Kidney epithelial cell (primary cell): ENCODE measurements at regions not wholly inside any gene's neighbourhood (a gene's known extent, or its start where the extent isn't known, plus 50 kb on each side); places are given as distances from the start of the nearest gene placed in this dataset.

Source experiments
- DNase-seq: peaks from one replicate; pipeline ENCODE4 v3.0.0-alpha.2; 2010; ENCODE audit warnings: low read depth
- H3K27me3 ChIP-seq: 2 replicates; pipeline ENCODE4 v1.6.0; 2011; ENCODE audit warnings: low read length; ENCODE audit not compliant: control insufficient read depth, insufficient read depth
- H3K36me3 ChIP-seq: 2 replicates; pipeline ENCODE4 v1.5.1; 2011; ENCODE audit warnings: low read length; ENCODE audit not compliant: control insufficient read depth, insufficient read depth
- H3K4me3 ChIP-seq: 2 replicates; pipeline ENCODE4 v1.5.1; 2011; ENCODE audit warnings: low read depth, mild to moderate bottlenecking, control low read depth, low read length
- TF ChIP-seq, protein P1 (sequence below): IDR thresholded peaks from 2 replicates; pipeline ENCODE4 v1.5.1; 2011; ENCODE audit warnings: mild to moderate bottlenecking, moderate library complexity, low read length, control low read depth, inconsistent platforms; ENCODE audit not compliant: insufficient read depth, poor library complexity, severe bottlenecking

DNA sequence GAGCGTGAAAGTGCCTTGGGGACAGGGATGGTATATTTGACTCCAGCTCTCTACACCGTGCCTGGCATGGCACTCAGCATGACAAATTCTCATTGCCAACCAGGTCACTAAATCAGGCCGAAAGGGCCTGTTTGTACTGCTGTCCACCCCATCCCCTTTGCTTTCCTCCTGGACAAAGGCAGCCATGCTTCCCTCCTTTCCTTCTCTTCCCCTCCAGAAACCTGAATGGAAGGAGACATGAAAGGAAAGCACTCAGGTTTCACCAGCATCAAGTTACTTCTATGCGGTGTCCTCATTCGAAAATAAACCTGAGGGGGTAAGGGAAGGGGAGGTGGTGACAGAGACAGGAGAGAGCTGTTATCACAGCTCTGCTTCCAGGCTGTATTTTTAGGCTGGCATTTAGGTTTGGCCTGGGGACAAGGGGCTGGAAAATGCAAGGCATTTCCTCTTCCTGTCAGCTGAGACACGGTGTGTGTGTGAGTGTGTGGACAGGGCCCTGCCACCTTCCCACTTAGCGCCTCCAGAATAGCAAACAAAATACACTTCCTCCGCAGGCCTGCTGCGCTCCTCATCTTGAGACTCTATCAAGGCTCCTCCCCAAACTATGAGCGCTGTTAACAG is 79.9 kb upstream of the COL13A1 start:
- TF ChIP-seq, protein P1, sequence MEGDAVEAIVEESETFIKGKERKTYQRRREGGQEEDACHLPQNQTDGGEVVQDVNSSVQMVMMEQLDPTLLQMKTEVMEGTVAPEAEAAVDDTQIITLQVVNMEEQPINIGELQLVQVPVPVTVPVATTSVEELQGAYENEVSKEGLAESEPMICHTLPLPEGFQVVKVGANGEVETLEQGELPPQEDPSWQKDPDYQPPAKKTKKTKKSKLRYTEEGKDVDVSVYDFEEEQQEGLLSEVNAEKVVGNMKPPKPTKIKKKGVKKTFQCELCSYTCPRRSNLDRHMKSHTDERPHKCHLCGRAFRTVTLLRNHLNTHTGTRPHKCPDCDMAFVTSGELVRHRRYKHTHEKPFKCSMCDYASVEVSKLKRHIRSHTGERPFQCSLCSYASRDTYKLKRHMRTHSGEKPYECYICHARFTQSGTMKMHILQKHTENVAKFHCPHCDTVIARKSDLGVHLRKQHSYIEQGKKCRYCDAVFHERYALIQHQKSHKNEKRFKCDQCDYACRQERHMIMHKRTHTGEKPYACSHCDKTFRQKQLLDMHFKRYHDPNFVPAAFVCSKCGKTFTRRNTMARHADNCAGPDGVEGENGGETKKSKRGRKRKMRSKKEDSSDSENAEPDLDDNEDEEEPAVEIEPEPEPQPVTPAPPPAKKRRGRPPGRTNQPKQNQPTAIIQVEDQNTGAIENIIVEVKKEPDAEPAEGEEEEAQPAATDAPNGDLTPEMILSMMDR = no peak
- no peak overlapping the region for H3K4me3 ChIP-seq
- no peaks in the 10 kb centered on the region for H3K36me3 ChIP-seq
- peaks cover 5% of the 10 kb centered on the region for H3K27me3 ChIP-seq
- DNase-seq = no peak

DNA sequence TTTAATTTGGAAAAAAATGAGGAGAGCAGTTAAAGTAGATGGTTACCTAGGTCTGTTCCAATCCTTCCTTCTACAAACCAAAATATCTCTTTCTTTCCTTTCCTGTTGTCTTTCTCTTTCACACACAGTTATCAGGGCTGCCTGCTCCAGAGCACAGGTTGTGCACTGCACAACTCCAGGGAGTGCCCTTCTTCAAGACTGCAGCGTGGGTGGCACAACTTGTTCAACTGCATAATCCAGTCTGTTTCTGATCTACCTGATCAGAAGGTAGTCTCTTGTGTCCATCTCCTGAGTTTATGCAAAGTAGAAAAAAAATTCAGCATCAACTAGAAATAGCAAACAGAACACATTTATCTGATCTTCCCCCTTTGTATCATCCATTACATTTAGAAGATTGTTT is 78.1 kb upstream of the COL13A1 start:
- H3K36me3 ChIP-seq = no peaks in the 10 kb centered on the region
- peaks cover 5% of the 10 kb centered on the region for H3K27me3 ChIP-seq
- DNase-seq = no peak
- no peak overlapping the region for H3K4me3 ChIP-seq
- TF ChIP-seq, protein P1 = no peak

DNA sequence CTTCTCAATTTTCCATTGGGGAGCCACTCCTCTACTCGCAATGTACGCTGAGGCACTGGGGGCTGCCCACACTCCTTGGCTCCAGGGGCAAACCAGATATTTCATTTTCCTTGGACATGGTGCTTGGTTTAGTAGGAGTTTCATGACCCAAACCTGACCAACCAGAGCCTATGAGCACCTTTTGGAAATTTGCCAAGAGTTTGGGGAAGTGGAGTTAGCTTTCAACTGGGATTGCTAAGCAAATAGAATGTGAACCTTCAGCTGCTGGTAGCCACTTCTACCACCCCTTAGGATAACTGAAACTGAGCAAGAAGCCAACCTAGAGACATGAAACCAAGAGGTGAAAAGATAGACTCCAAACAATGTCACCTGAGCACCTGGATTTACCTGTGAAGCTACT is 74.9 kb upstream of the COL13A1 start:
- Histone ChIP-seq H3K27me3 (peaks cover 5% of the 10 kb centered on the region), H3K4me3 (no peak overlapping the region), H3K36me3 (no peaks in the 10 kb centered on the region)
- no peak for DNase-seq
- TF ChIP-seq, protein P1 = no peak

DNA sequence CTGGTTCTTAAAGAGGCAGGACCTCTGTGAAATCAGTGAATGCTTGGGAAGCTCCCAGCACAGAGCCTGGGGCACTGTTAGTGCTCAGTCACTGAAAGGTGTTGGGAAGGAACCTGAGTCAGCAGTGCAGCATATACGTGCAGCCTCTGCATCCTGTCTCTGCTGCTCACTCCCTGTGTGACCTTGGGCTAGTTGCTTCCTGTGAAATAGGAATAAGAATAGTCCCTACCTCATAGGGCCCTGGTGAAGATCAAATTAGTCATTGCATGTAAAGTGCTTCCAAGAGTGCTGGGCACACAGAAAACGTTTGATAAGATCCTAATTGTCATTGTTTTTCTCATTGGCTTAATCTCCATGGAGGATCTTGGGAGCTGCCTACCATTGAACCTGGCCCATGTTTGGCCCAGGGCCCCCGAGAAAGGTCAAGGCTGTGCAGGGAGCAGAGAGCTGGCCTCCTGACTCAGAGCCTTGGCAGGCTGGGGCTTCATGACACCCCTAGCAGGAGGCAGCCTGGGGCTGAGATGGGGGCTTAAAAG is 73.3 kb upstream of the COL13A1 start:
- TF ChIP-seq, protein P1 = no peak
- no peak overlapping the region for H3K4me3 ChIP-seq
- no peaks in the 10 kb centered on the region for H3K36me3 ChIP-seq
- H3K27me3 ChIP-seq = peaks cover 5% of the 10 kb centered on the region
- DNase-seq = peak; percentile 59

DNA sequence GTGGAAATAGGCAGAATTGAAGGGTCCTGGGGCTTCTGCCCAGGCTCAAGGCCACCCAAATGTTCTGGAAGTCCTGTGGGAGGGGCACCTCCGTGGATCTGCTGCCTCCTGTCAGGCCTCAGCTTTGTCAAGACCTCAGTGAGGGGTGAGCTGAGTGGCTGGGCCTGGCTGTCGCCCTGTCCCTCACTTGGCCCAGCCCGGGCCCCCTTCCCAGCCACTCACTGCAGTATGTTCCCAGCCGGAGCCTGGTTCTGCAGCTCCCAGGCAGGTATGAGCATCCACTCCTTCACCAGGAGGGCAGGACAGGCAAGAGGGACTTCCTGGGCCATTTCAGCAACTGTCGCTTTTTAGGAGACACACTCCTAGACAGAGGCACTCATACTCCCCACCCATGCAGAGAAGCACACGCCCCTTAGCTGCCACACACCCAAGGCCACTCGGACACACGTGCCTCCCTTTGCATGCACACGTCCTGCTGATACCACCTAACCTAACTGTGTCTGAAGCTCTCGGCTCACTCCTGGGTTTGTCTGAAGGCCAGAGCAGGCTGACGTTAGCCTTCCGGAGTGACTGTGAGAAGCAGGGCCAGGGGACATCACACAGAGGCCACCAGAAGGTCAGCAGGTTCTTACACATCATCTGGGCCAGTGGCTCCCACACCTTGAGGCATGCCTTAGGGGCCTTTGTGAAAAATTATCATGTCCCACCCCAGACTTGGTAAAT is 72.2 kb upstream of the COL13A1 start:
- TF ChIP-seq, protein P1 = no peak
- H3K27me3 ChIP-seq = peaks cover 5% of the 10 kb centered on the region
- no peak overlapping the region for H3K4me3 ChIP-seq
- no peaks in the 10 kb centered on the region for H3K36me3 ChIP-seq
- DNase-seq = no peak
